AML-193 (cell line): ENCODE measurements at regions not wholly inside any gene's neighbourhood (a gene's known extent, or its start where the extent isn't known, plus 50 kb on each side); places are given as distances from the start of the nearest gene placed in this dataset.

Experiments used
- DNase-seq, 2 experiments: peaks; one replicate each; lab custom pipeline; 2025; lab: John Stamatoyannopoulos, UW

GRCh38 chr11:134555510-134555909, 143.5 kb upstream of the B3GAT1 start:
- no peak for DNase-seq

GRCh38 chr11:134554861-134555260, 142.8 kb upstream of the B3GAT1 start:
- DNase-seq: no peak

- DNase-seq: no peak
Measured at GRCh38 chr11:134554106-134554505, 142.1 kb upstream of the B3GAT1 start.

- no peak for DNase-seq
Measured at GRCh38 chr11:134552749-134553148, 140.7 kb upstream of the B3GAT1 start.

GRCh38 chr11:134545521-134545920, 133.5 kb upstream of the B3GAT1 start:
- DNase-seq: no peak

- no peak for DNase-seq
Measured at GRCh38 chr11:134544095-134544815, 132.2 kb upstream of the B3GAT1 start.

- DNase-seq: no peak
Measured at GRCh38 chr11:134543645-134544044, 131.6 kb upstream of the B3GAT1 start.

GRCh38 chr11:134543241-134543640, 131.2 kb upstream of the B3GAT1 start:
- no peak for DNase-seq

- no peak for DNase-seq
Measured at GRCh38 chr11:134542401-134543165, 130.5 kb upstream of the B3GAT1 start.

GRCh38 chr11:134541951-134542350, 129.9 kb upstream of the B3GAT1 start:
- no peak for DNase-seq

GRCh38 chr11:134541355-134541754, 129.3 kb upstream of the B3GAT1 start:
- no peak for DNase-seq

- DNase-seq: no peak
Measured at GRCh38 chr11:134539285-134539684, 127.2 kb upstream of the B3GAT1 start.

- no peak for DNase-seq
Measured at GRCh38 chr11:134538742-134539141, 126.7 kb upstream of the B3GAT1 start.

- DNase-seq: no peak
Measured at GRCh38 chr11:134537941-134538340, 125.9 kb upstream of the B3GAT1 start.

GRCh38 chr11:134537296-134537695, 125.3 kb upstream of the B3GAT1 start:
- DNase-seq: no peak

GRCh38 chr11:134536677-134537076, 124.6 kb upstream of the B3GAT1 start:
- no peak for DNase-seq

GRCh38 chr11:134536219-134536618, 124.2 kb upstream of the B3GAT1 start:
- no peak for DNase-seq

- DNase-seq: no peak
Measured at GRCh38 chr11:134535029-134536025, 123.3 kb upstream of the B3GAT1 start.

- DNase-seq: no peak
Measured at GRCh38 chr11:134533511-134533910, 121.5 kb upstream of the B3GAT1 start.

- no peak for DNase-seq
Measured at GRCh38 chr11:134532921-134533421, 120.9 kb upstream of the B3GAT1 start.

- DNase-seq: no peak
Measured at GRCh38 chr11:134532131-134532920, 120.3 kb upstream of the B3GAT1 start.
